Spleen (tissue), 7 donors: ENCODE measurements at regions not wholly inside any gene's neighbourhood (a gene's known extent, or its start where the extent isn't known, plus 50 kb on each side); places are given as distances from the start of the nearest gene placed in this dataset.

Experiments
- POLR2A ChIP-seq, 3 donors: fragments of 450-650 bp; IDR thresholded peaks; one replicate each; pipeline ENCODE4 v1.5.1; 2017; ENCODE audit warnings: antibody characterized with exemption in 3 of 3, mild to moderate bottlenecking in 1 of 3
- POLR2AphosphoS5 ChIP-seq, 3 donors: sonication (generic); formaldehyde crosslinking; IDR thresholded peaks; one replicate each; pipeline ENCODE4 v1.5.1; 2017; ENCODE audit warnings: antibody characterized with exemption in 3 of 3
- TF ChIP-seq, protein P1 (sequence below), 11 experiments: fragments of 200-600 bp in 7 of 11; fragments of 450-650 bp in 4 of 11; sonication (generic) in 4 of 11; IDR thresholded peaks in 8 of 11; conservative IDR thresholded peaks in 3 of 11; 1 replicate in 7 of 11; 2 replicates in 4 of 11; pipeline versions ENCODE4 v1.4.0 to v1.8.0; 2016 to 2021; ENCODE audit warnings: antibody characterized with exemption in 11 of 11, inconsistent platforms in 4 of 11, mild to moderate bottlenecking in 1 of 11
- donor health status: DM: no; HTN: no; CAD: no; lungs with moderate emphysema.
- donor health status: DM: no; HTN: no; CAD: no.
- donor health status: DM: no; HTN: no; CAD: no.

DNA sequence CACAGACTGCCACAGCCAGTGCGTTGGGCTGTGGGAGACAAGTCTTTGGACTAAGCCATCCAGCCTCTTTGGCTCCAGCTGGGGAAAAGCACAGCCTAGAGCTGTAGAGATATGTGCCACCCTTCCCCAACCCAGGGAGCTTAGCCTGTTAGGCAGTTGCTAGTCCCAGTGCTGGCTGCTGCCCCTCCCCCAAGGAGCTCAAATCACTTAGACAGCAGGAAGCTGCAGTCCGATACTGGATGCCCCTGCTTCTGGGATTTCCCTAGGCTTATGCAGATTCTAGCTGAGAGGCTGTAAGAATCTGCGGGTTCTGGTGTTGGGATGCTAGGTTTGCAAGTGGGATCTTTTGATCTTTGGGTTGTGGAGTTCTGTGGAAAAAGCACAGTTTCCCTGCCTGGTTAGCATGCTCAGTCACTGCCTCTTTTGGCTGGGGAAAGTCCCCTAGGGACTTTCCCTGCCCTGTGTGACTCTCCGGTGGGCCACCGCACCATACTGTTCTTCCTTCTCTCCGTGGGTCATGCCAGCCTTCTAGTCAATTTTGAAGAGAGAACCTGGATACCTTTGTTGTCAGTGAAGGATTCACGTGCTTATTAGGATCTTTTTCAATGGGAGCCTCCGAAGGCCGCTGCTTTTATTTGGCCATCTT lies 792.0 kb downstream of the KCNA4 start:
- TF ChIP-seq POLR2A (IDR thresholded peaks at IDR 0.05) (no peak), POLR2AphosphoS5 (IDR thresholded peaks at IDR 0.05) (no peak)
- TF ChIP-seq, protein P1, sequence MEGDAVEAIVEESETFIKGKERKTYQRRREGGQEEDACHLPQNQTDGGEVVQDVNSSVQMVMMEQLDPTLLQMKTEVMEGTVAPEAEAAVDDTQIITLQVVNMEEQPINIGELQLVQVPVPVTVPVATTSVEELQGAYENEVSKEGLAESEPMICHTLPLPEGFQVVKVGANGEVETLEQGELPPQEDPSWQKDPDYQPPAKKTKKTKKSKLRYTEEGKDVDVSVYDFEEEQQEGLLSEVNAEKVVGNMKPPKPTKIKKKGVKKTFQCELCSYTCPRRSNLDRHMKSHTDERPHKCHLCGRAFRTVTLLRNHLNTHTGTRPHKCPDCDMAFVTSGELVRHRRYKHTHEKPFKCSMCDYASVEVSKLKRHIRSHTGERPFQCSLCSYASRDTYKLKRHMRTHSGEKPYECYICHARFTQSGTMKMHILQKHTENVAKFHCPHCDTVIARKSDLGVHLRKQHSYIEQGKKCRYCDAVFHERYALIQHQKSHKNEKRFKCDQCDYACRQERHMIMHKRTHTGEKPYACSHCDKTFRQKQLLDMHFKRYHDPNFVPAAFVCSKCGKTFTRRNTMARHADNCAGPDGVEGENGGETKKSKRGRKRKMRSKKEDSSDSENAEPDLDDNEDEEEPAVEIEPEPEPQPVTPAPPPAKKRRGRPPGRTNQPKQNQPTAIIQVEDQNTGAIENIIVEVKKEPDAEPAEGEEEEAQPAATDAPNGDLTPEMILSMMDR (IDR thresholded peaks at IDR 0.05 in 8 of 11, conservative IDR thresholded peaks at IDR 0.05 in 3 of 11), result no peak
